NCI-H1105 (cell line): ENCODE measurements at regions not wholly inside any gene's neighbourhood (a gene's known extent, or its start where the extent isn't known, plus 50 kb on each side); places are given as distances from the start of the nearest gene placed in this dataset.

Source experiments
- DNase-seq: peaks from one replicate; lab custom pipeline; 2025; lab: John Stamatoyannopoulos, UW

DNA sequence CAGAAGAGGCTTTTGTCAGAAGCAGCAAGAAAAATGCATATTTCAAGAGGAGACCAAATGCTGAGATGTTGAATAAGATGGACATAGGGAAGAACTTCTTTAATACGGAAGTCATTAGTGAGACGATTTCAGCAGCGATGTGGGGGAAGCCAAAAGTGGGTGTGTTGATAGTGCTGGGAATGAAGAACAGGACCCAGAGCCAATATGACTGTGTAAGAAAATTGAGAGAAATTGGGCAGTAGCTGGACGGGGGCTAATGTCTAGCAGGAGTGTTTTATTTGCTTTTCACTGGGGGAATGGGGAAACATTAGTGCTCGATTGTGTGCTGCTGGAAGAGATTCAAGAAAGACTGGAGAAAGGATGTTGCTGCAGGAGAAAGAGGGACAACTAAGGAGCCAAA, 788.7 kb upstream of the KLHL29 start:
- DNase-seq, result no peak

DNA sequence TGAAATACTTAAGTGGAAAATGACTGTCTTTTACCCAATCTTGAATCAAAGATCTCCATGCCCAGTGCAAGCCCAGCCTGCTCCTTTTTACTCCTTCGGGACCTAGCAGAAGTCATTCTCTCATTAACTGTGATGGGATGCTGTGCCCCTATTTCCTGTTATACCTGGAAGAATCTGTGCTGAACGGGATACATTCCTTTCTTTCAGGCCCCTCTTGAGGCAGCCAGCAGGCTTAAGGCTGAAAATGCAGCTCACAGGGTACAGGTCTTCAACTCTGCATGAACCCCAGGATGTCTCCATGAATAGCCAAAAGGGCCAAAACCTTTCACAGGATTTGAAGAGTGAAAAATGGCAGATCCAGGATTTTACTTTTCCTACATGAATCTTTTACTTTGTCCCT, 784.8 kb upstream of the KLHL29 start:
- no peak for DNase-seq

DNA sequence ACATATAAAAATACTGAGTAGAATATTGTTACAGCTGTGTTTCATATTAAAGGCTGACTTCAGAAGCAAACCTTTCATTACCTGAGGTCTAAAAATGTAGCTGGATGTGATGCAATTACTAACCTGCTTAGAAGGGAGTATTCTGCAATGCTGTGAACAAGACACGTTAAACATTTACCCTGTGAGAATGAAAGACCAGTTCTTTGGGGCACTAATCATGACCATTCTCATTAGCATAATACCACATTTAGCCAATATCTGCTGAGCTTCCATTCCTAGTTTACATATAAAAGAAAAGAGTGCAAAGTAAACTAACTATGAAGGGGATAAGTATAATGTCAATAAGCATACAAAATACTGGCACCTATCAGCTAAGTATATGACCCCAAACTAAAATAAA, 784.0 kb upstream of the KLHL29 start:
- no peak for DNase-seq

DNA sequence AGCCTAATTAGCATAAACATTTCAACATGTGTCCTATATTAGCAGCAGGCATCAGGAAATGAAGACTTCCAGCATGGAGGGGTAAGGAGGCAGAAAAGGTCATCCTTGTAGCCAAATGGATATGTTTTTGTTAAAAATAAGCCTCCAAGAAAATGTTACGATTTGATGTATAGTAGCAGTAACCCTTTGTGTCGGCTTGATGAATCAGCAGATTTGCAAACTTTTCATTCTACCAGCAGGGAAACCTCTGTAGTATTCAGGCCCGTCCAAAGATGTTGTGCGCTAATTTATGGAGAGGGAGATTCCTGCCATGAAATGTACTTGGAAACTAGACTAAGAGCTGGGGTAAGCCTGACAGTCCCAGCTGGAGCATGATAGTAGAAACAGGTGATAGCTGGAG, 780.8 kb upstream of the KLHL29 start:
- DNase-seq, result no peak

DNA sequence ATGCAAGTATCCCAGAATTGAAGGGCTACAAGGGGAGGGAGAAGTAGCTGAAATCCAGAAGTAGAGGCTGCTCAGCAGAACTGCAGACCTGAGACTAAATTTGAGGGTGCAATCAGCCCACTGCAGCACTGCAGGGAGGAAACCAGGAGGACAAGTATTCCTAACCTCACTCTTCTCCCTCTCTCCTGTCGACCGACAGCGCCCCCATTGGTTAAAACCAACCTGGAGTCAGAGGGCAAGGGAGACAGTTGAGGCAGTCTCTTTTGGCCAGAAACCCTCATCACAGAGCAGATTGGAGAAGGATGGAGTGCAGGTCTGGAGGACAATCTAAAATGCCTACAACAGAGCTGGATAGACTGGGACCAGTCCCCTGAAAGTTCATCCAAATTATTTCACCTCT, 768.9 kb upstream of the KLHL29 start:
- DNase-seq, result no peak

DNA sequence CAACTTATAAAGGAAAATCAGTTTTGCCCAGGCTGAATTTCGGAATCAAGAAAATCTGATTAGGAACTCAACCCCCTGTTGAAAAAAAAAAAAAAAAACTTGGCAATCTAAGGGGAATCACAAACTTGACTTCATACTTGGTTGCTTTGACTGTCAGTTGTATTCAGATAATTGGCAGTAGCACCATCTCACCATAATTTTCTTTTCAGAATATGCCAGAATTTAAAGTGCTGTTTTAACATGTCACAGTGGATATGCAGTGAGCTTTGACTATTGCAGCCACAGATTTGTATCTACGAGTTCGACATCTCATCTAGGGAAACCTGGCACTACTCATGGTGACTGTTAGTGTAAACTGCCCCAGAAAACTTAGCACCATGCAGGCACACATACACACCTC, 761.4 kb upstream of the KLHL29 start:
- no peak for DNase-seq

DNA sequence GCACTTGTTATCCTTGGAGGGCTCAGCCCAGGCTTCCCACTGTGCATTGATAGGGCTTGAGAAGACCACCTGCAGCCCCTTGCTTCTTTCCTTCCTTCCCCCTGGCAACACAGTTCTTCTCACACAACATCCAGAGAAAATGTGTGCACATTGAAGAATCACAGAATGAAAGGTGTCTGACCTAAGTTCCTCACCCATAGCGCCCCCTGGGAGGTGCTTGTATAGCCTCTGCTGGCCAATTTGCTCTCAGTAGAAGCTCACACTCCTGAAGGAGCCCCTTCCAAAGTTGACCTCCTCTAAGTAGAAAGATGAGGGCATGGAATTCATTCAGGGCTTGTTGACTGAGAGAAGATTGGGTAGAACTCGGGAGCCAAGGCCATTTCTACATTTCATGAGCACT, 758.4 kb upstream of the KLHL29 start:
- DNase-seq, result no peak

DNA sequence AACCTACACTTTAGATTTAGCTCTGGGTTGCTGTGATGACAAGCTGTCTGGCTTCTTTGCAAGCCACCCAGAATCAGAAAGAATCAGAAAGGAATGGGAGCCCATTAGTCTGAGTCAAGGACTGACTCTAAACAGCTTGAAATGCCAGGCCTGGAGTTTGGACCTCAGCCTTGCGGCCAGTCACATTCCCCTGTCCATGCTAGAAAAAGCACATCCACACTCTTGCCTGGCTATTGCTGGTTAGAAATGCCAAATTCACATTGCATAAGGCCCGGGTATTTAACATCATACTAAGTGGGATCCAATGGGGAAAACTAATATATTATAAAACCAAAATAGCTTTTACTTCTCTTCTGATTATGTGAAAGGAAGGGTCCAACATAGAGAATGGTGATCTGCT, 756.8 kb upstream of the KLHL29 start:
- no peak for DNase-seq

DNA sequence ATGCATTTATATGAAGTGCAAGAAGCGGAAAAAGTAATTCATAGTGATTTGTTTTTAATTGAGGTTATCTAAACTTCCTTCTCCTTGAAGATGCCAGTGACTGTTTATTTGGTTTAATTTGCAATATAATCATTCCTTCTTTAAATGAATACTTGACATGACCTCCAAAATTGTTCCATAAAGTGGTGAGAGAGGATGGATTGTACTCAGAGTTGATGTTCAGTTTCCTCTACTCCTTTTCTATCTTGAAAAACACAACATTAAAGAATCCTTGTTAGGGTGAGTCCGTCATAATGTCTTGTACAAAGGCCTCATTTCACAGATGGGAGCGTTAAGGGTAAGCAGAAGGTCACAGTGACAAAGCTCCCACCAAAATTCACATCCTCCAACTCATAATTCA, 756.1 kb upstream of the KLHL29 start:
- no peak for DNase-seq

DNA sequence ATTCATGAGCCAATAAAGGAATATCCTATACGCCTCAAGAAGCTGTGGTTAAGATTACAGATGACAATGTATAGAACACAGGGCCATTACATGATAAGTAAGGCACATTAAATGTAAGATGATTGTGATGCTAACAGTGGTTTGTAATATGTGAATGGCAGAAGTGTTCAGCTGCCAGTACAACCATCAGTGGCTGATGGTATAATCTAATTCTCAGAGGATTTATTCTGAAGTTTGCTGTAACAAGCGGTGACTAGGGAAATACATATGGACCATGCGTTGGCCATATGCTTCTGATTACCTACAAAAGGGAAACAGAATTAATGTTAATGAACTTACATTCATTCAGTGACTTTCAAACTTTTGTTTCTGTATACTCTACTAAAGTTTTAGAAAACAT, 750.8 kb upstream of the KLHL29 start:
- no peak for DNase-seq

DNA sequence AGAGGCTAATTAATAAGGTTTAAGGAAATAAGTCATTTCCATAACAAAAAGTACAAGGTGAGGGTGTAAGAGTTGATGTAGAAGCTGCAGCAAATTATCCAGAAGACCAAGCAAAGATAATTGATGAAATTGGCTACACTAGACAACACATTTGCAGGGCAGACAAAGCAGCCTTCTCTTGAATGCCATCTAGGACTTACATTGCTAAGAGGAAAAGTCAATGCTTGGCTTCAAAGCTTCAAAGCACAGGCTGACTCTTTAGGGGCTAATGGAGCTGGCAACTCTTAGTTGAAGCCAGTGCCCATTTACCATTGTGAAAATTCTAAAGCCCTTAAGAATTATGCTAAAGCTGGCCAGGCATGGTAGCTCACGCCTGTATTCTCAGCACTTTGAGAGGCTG, 728.6 kb upstream of the KLHL29 start:
- DNase-seq, result no peak

DNA sequence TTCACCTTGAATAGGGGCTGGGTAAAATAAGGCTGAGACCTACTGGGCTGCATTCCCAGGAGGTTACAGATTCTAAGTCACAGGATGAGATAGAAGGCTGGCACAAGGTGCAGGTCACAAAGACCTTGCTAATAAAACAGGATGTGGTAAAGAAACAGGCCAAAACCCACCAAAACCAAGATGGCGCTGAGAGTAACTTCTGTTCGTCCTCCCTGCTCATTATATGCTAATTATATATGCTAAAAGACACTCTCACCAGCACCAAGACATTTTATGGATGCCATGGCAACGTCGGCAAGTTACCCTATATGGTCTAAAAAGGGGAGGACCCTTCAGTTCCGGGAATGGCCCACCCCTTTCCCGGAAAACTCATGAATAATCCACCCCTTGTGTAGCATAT, 711.5 kb upstream of the KLHL29 start:
- DNase-seq, result no peak

DNA sequence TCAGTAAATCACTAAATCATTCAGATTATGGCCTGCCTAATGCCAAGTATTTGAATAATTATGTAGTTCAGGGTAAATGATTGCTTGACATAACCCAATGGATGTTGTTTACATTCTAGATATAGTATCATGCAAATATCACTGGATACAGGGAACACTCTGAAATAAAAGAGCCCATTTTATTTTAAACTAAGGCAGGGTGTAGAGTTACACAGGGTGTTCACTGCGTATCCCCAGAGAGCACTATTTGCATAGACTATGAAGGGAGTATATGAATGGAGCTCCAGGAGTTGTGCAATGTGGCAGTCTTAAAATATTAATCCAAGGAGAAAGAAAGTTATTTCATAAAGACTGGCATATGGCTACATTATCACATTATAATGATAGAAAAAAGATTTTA, 701.1 kb upstream of the KLHL29 start:
- no peak for DNase-seq

DNA sequence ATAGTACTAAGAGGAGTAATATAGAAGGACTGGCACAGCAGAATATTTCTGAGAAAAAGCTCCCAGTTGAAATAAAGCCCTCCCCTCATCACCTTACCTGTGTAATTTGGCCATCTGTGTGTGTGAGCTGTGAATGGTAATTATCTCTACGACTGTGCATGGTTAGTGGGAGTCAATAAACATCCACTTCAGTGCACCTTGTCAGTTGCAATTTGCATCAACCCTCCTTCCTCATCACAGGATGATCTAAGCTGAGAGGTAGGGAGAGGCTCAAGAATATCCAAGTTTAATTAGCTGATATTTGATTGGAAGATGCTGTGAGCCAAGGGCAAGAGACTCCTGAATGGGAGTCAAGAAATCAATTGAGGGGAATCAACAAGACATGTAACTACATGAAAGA, 694.9 kb upstream of the KLHL29 start:
- DNase-seq, result peak; percentile 18

DNA sequence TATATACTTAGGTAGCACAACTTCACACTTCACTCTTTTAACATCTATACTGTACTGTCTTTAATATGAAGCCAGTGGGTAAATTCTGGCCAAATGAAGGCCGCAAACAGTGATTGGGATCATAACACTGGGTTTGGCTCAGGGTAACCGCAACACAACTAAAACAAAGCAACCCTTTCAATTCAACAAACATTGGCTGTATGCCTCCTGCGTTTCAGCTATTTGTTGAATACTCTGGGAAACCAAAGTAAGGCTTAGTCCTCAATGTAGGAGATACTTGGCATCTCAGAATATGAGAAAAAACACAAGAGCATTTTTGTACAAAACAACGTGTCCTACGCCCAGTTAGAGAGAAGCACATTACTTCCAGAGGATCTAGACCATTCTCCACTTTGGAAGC, 693.3 kb upstream of the KLHL29 start:
- no peak for DNase-seq

DNA sequence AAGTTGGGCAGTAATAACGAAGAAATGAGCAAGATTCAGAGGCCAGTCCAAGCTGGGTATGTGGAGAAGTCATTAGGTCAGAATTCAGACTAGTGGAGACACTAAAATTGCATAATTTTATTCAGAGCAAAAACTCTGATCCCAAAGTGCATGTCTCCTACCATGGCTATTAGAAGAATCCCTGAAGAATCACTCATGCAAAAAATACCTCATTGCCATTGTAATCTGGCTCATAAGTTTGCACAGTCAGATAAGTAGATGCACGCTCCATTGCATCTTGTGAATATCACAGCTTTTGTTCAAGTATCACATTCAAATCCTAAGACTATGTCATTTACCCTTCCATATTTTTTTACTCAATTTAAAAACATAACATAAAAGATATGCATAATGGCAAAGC, 692.2 kb upstream of the KLHL29 start:
- no peak for DNase-seq

DNA sequence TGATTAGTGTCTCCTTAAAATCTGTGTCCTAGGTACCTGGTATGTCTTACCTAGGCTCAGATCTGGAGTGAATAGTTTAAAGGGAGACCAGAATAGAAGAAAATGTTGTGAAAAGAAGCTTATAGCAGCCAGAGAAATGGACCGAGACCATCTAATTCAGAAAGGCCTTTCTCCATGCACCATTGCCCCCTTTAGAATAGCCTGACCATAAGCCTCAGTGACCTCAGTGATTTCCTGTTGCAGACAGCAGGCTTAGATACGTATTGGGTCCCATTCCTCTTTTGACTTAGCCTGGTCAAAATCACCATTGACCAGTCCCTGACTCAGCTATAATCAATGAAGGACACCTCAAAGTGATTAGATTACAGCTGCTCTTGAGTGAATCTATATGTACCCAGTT, 690.7 kb upstream of the KLHL29 start:
- DNase-seq, result no peak

DNA sequence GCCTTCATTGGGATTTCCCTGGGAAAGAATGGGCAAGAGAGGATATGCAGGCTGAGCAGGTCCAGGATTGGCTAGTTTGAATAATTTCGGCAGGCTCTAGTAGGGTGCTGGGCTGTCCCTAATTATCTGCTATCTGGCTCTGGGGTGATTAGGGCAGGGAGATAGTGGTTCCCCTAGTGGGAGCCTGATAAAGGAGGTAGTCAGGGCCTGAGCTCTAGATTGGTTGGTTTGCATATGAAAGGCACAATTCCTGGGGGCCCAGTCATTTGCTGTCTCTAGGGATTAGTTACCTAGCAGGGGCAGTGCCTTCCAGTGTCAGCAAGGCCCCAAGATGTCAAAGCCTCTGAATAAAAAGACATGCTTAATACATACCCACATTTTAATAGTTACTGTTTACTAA, 690.1 kb upstream of the KLHL29 start:
- no peak for DNase-seq

DNA sequence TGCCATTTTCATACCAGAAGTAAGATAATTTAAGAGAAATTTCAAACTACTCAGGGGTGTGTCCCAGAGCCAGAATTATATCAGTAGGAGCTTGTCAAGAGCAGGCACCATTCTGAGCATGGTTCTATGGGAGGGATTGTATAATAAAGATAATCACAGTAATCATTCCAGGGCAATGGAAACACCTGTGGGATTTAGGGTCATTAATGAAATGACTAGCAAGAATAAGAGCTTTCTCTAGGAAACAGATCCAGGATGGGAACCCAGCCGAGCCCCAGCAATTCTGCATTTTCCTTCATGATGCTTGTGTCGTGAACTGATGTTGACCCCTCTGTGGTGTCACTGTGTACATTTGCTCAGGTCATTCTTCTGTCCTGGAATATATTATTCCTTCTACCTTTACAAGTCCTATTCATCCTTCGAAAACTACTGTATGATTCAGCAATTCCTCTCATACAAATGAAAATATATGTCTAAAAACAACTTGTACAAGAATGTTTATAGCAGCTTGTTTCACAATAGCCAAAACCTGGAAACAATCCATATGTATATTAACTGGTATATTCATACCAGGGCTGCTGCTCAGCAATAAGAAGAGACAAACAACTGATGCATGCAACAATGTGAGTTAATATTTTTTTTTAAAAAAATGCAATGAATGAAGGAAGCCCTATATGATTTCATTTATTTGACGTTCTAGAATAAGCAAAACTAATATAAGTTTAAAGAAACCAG, 687.8 kb upstream of the KLHL29 start:
- DNase-seq, result no peak

DNA sequence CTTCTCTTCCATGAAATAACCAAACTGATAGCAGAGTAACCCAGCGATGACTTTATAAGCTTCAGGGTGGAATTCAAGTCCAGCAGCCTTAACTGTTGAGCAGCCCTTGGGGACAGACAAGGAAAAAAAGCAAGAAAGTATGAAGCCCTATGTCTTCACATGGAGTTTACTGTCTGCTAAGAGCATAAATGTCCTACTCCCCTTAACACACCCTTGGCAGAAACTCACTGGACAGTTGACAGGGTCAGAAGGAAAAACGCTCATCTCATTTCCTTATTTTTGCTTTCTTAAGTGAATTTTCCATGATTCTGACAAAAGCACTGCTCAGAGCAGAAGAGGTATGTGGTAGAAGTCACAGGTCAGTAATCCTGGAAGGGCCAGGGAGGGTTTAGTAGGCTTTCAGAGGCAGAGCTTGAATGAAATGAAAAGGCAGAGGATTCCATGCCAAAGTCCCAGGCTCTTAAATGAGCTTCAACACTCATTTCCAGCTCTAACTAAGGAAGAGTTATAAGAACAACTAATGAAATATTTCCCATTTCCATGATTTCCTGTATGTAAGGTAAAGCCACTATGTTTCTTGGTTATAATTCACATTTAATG, 683.3 kb upstream of the KLHL29 start:
- no peak for DNase-seq

DNA sequence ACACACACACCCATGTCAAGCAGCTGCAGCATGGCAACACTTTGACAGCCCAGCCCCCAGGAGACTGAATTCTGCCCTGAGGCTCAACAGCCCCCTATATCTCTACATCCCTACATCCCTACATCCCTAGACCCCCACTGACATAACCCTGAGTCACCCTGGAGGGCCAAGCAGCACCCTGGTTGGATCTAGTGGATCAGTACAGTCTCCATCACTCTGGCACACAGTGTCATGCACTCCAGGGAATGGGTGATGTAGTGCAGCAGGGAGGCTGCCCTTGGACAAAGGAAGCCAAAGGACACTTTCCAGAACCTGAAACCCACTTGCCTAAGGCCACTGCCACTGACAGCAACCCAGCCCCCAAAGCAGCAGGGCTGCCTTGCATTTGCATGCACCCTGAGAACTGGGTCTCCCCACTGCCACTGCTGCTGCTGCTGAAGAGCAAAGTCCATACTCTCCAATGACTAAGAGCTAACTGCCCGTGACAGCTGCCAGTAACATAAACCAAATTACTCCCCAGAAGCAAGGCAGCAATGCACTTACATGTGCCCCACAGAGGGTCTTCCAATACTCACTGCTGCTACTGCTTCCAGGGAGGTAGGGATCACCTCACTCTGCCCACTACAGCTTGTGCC, 681.6 kb upstream of the KLHL29 start:
- DNase-seq, result no peak

DNA sequence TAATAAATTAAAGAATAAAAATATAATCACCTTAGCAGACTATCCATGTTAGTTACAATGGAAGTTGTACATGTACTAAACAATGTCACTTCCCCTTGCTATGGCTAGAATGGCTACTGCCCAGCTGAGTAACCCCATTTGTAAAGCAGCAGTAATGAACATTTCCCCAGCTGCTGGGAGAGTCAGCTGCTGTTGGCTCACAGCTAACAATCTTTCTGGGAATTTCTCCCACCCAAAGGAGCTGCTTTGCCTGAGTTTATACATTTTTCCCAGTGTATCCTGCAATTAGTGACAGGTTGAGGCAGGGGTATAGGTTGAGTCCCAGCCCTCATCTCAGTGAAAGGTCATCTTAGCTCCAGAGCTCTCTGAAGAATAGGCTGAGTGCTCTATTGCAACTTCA, 665.6 kb upstream of the KLHL29 start:
- no peak for DNase-seq

DNA sequence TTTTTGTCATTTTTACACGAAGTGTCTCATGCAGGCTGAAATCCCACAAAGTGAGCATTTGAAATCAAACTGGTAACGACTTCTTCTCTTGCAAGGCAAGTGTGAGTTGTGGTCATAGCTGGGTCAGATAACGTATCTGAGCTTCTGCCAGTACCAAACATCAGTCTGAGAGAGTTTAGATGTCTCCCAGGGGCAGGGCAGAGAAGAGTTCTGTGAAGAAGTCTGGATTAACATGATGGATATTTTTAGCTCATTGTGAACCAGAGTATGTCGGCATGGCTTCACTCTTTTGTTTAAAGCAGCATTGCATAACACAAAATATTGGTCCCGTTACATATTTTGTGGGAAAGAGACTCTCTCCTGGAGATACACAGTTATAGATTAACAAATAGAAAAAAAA, 655.5 kb upstream of the KLHL29 start:
- DNase-seq, result no peak
